ENCODE measurements at regions not wholly inside any gene's neighbourhood (a gene's known extent, or its start where the extent isn't known, plus 50 kb on each side); places are given as distances from the start of the nearest gene placed in this dataset.
"Not testable (repeated sequence)": the region's sequence is repeated elsewhere in the genome, so short reads cannot be mapped to it uniquely, and the experiment has no call there.

- DNase-seq = no peak
These were observed 124.0 kb upstream of the NOCT start for GRCh38 chr4:138891631-138892031.

GRCh38 chr4:138890891-138891570, 124.5 kb upstream of the NOCT start:
- no peak for DNase-seq

- DNase-seq = no peak
These were observed 126.4 kb upstream of the NOCT start for GRCh38 chr4:138889216-138889615.

- no peak for DNase-seq
These were observed 127.8 kb upstream of the NOCT start for GRCh38 chr4:138887741-138888140.

- no peak for DNase-seq
These were observed 128.2 kb upstream of the NOCT start for GRCh38 chr4:138887341-138887740.

- DNase-seq = no peak
These were observed 135.8 kb upstream of the NOCT start for GRCh38 chr4:138879757-138880156.

- DNase-seq = no peak
These were observed 139.5 kb upstream of the NOCT start for GRCh38 chr4:138875891-138876608.

- DNase-seq = no peak
These were observed 144.1 kb upstream of the NOCT start for GRCh38 chr4:138871555-138871875.

- no peak for DNase-seq
These were observed 144.6 kb upstream of the NOCT start for GRCh38 chr4:138870737-138871554.

GRCh38 chr4:138869631-138870030, 145.9 kb upstream of the NOCT start:
- DNase-seq = no peak

GRCh38 chr4:138869165-138869564, 146.4 kb upstream of the NOCT start:
- DNase-seq = no peak

- DNase-seq = no peak
These were observed 147.0 kb upstream of the NOCT start for GRCh38 chr4:138868562-138868961.

- DNase-seq = no peak
These were observed 148.2 kb upstream of the NOCT start for GRCh38 chr4:138867404-138867803.

GRCh38 chr4:138866314-138866713, 149.3 kb upstream of the NOCT start:
- DNase-seq = no peak

- no peak for DNase-seq
These were observed 149.8 kb upstream of the NOCT start for GRCh38 chr4:138865765-138866164.

GRCh38 chr4:138864961-138865720, 150.4 kb upstream of the NOCT start:
- peak; percentile 6 for DNase-seq

GRCh38 chr4:138863160-138863559, 152.4 kb upstream of the NOCT start:
- no peak for DNase-seq

- DNase-seq = no peak
These were observed 154.4 kb upstream of the NOCT start for GRCh38 chr4:138861135-138861534.

GRCh38 chr4:138860357-138860756, 155.2 kb upstream of the NOCT start:
- not testable (repeated sequence) for DNase-seq

- DNase-seq = no peak
These were observed 156.3 kb upstream of the NOCT start for GRCh38 chr4:138859254-138859653.

GRCh38 chr4:138858419-138858818, 157.2 kb upstream of the NOCT start:
- no peak for DNase-seq

- no peak for DNase-seq
These were observed 158.2 kb upstream of the NOCT start for GRCh38 chr4:138857416-138857815.

GRCh38 chr4:138852681-138853080, 162.9 kb upstream of the NOCT start:
- no peak for DNase-seq

All from GF-D8 (cell line).